HepG2 (cell line): ENCODE measurements at regions not wholly inside any gene's neighbourhood (a gene's known extent, or its start where the extent isn't known, plus 50 kb on each side); places are given as distances from the start of the nearest gene placed in this dataset.

Experiments used
- ATAC-seq: fragments of 200-7000 bp; cut with Tn5 transposase; 3 replicates; pipeline ENCODE4 v1.9.1; 2020; ENCODE audit warnings: mild to moderate bottlenecking, moderate library complexity
- BruUV-seq: library from RNA; stranded (reverse); fragments of 400-500 nt; replicated peaks from 2 replicates; lab custom pipeline; 2021; lab: Mats Ljungman, UMichigan
- CTCF ChIA-PET: fragments of 300-600 bp; formaldehyde crosslinking; extraction: SDS; loops from one replicate; lab custom pipeline; 2021; ENCODE audit warnings: low total read pairs, inconsistent platforms, low intra/inter-chr PET ratio; lab: Yijun Ruan, JAX
- POLR2A ChIA-PET: fragments of 350-600 bp; sonication (Branson Sonifier 250); formaldehyde crosslinking; loops from one replicate; lab custom pipeline; 2020; ENCODE audit warnings: antibody characterized with exemption, inconsistent platforms; lab: Yijun Ruan, JAX
- DNase-seq: peaks from one replicate; pipeline ENCODE4 v3.0.0-alpha.2; 2015; ENCODE audit warnings: low spot score
- FAIRE-seq: peaks from 3 replicates; lab custom pipeline; 2011; peaks lifted over from hg19 to GRCh38; lab: Jason Lieb, UNC
- H2AFZ ChIP-seq: one replicate; pipeline ENCODE4 v1.6.1; 2011; ENCODE audit warnings: low read length, inconsistent platforms
- H3K27ac ChIP-seq: fragments of 300-600 bp; 3 replicates; pipeline ENCODE4 v1.8.0; 2011; ENCODE audit warnings: mixed run types, mild to moderate bottlenecking, mixed read lengths, low read length, inconsistent platforms; ENCODE audit not compliant: insufficient read depth; ENCODE audit errors: extremely low read length
- H3K27me3 ChIP-seq, 2 experiments: fragments of 200-600 bp in 1 of 2; 2 replicates in 1 of 2; 3 replicates in 1 of 2; pipeline versions ENCODE4 v1.6.0 to v1.8.0; 2011; ENCODE audit warnings: low read length in 2 of 2, mild to moderate bottlenecking in 2 of 2, moderate library complexity in 2 of 2, inconsistent platforms in 1 of 2; ENCODE audit not compliant: insufficient read depth in 2 of 2, control insufficient read depth in 1 of 2
- H3K36me3 ChIP-seq, 2 experiments: fragments of 200-600 bp in 1 of 2; replicated peaks in 1 of 2; 2 replicates in 1 of 2; 3 replicates in 1 of 2; pipeline versions ENCODE4 v1.5.1 to v1.8.0; 2011; ENCODE audit warnings: low read length in 2 of 2, inconsistent platforms in 1 of 2; ENCODE audit not compliant: insufficient read depth in 2 of 2, control insufficient read depth in 1 of 2
- H3K4me1 ChIP-seq: 2 replicates; pipeline ENCODE4 v1.5.1; 2012; ENCODE audit warnings: low read length, inconsistent platforms; ENCODE audit not compliant: insufficient read depth
- H3K4me2 ChIP-seq: 2 replicates; pipeline ENCODE4 v1.6.0; 2011; ENCODE audit warnings: low read depth, low read length, inconsistent platforms
- H3K4me3 ChIP-seq, 3 experiments: fragments of 200-600 bp in 1 of 3; sonication (generic), shearing (Covaris generic) in 1 of 3; replicated peaks in 1 of 3; 2 replicates each; pipeline ENCODE4 v1.5.1; 2011 to 2016; ENCODE audit warnings: low read length in 3 of 3, inconsistent platforms in 2 of 3, low read depth in 2 of 3, mild to moderate bottlenecking in 2 of 3, control low read depth in 1 of 3, mixed read lengths in 1 of 3; ENCODE audit not compliant: insufficient read depth in 1 of 3
- H3K79me2 ChIP-seq: one replicate; pipeline ENCODE4 v1.6.1; 2011; ENCODE audit warnings: low read length, inconsistent platforms; ENCODE audit not compliant: insufficient read depth
- H3K9ac ChIP-seq: 2 replicates; pipeline ENCODE4 v1.6.0; 2011; ENCODE audit warnings: mild to moderate bottlenecking, low read depth, low read length, inconsistent platforms; ENCODE audit not compliant: insufficient read depth
- H3K9me3 ChIP-seq: 2 replicates; pipeline ENCODE4 v1.5.1; 2012; ENCODE audit warnings: mild to moderate bottlenecking, low read length
- H4K20me1 ChIP-seq: 2 replicates; pipeline ENCODE4 v1.6.0; 2011; ENCODE audit warnings: inconsistent platforms, mild to moderate bottlenecking, low read length, moderate library complexity; ENCODE audit not compliant: insufficient read depth
- PRDM15 ChIP-seq: sonication (generic); formaldehyde crosslinking; IDR thresholded peaks from 2 replicates; pipeline ENCODE4 v1.4.0; 2020; ENCODE audit warnings: missing genetic modification reagents
- ZSCAN5A ChIP-seq: sonication (generic); formaldehyde crosslinking; IDR thresholded peaks from 2 replicates; pipeline ENCODE4 v1.8.0; 2022; ENCODE audit warnings: mild to moderate bottlenecking, missing genetic modification reagents, borderline replicate concordance
- WGBS: methylation state at CpG from one replicate; pipeline ENCODE4 v1.1.6; 2017; ENCODE audit warnings: low lambda C conversion rate; 5-methylcytosine and 5-hydroxymethylcytosine counted together
- in situ Hi-C: cut with HindIII; loops from 2 replicates; pipeline ENCODE4 v1.10.0; 2017; ENCODE audit warnings: low pct_unique_long_range_greater_than_20kb; ENCODE audit not compliant: extremely low pct_ligation_motif_present
- intact Hi-C: fragments of 100-400 bp; cut with micrococcal nuclease; formaldehyde crosslinking; loops from one replicate; pipeline ENCODE4 v1.10.0; 2022; ENCODE audit not compliant: unreplicated experiment
- TF ChIP-seq, protein P1 (sequence below): sonication (generic); formaldehyde crosslinking; IDR thresholded peaks from 2 replicates; pipeline ENCODE4 v1.5.0; 2020; ENCODE audit warnings: mild to moderate bottlenecking, missing genetic modification reagents, moderate library complexity

DNA sequence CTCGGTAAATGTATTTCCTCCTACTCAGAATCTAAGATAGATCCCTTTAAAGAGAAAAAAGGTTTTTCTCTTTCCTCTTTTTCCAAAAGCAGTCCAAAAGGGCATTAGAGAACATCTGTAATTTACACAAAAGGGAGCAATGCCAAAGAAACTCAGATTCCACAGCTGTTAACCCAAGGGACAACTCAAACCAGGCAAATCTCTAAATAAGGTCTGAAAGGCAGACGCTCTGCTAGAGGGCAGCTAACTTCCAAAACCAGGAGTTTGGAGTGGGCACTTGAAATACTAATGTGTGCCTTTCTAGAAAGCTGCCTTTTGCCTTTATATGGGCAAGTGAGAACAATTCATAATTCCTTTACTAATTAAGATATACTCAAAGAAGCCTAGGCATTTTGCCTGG, 435.7 kb downstream of the ZFHX3 start:
- Histone ChIP-seq H3K4me3 (no peak overlapping the region), H3K4me1 (0 out of 2 replicates have a peak, but pooled peaks cover 6% of the 10 kb centered on the region), H3K27ac (no peak overlapping the region), H4K20me1 (no peaks in the 10 kb centered on the region), H3K36me3 (peaks cover 0 to 4% of the 10 kb centered on the region in 2 experiments; a peak in 1 of 5 replicates), H3K9me3 (no peaks in the 10 kb centered on the region), H3K27me3 (no peaks in the 10 kb centered on the region), H2AFZ (no peak overlapping the region), H3K79me2 (no peaks in the 10 kb centered on the region), H3K4me2 (no peak overlapping the region), H3K9ac (no peak overlapping the region)
- TF ChIP-seq ZSCAN5A (CRISPR knock-in tag), result no peak
- TF ChIP-seq, protein P1, sequence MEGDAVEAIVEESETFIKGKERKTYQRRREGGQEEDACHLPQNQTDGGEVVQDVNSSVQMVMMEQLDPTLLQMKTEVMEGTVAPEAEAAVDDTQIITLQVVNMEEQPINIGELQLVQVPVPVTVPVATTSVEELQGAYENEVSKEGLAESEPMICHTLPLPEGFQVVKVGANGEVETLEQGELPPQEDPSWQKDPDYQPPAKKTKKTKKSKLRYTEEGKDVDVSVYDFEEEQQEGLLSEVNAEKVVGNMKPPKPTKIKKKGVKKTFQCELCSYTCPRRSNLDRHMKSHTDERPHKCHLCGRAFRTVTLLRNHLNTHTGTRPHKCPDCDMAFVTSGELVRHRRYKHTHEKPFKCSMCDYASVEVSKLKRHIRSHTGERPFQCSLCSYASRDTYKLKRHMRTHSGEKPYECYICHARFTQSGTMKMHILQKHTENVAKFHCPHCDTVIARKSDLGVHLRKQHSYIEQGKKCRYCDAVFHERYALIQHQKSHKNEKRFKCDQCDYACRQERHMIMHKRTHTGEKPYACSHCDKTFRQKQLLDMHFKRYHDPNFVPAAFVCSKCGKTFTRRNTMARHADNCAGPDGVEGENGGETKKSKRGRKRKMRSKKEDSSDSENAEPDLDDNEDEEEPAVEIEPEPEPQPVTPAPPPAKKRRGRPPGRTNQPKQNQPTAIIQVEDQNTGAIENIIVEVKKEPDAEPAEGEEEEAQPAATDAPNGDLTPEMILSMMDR (CRISPR knock-in tag), result no peak
- no peak for TF ChIP-seq PRDM15 (CRISPR knock-in tag)
- DNase-seq (no peak), ATAC-seq (no peak), FAIRE-seq (no peak)
- ChIA-PET CTCF (no interaction called here), POLR2A (no interaction called here)
- 91% methylated on average over 2 of the region's 2 CpGs for WGBS
- in situ Hi-C loops (no loop called here), intact Hi-C loops (no loop called here)
- BruUV-seq, result no TSS peak
